ENCODE measurements at regions not wholly inside any gene's neighbourhood (a gene's known extent, or its start where the extent isn't known, plus 50 kb on each side); places are given as distances from the start of the nearest gene placed in this dataset.

DNA sequence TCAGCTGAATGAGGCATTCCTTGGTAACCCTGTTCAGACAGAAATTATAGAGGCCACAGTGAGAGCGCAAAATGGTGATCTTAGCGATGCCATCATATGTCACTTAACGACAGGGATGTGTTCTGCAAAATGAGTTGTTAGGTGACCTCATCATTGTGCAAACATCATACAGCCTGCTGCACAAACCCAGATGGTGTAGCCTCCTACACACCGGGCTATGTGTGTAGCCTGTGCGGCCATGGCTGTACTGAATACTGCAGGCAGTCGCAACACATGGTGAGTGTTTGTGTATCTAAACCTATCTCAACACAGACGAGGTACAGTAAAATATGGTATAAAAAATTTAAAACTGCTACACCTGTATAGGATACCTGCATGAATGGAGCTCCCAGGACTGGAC lies 234.1 kb upstream of the PMEPA1 start:
- no peak for TF ChIP-seq EZH2phosphoT487 (conservative IDR thresholded peaks at IDR 0.05; ENCODE audit: low read length)
- TF ChIP-seq CTCF (IDR thresholded peaks at IDR 0.05; ENCODE audit: insufficient read depth, low read length, poor library complexity, severe bottlenecking) = no peak
